ENCODE measurements at regions not wholly inside any gene's neighbourhood (a gene's known extent, or its start where the extent isn't known, plus 50 kb on each side); places are given as distances from the start of the nearest gene placed in this dataset.

- TF ChIP-seq, protein P1, sequence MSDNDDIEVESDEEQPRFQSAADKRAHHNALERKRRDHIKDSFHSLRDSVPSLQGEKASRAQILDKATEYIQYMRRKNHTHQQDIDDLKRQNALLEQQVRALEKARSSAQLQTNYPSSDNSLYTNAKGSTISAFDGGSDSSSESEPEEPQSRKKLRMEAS (IDR thresholded peaks at IDR 0.05), result no peak
- TF ChIP-seq, protein P2, sequence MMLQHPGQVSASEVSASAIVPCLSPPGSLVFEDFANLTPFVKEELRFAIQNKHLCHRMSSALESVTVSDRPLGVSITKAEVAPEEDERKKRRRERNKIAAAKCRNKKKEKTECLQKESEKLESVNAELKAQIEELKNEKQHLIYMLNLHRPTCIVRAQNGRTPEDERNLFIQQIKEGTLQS (IDR thresholded peaks at IDR 0.05), result no peak
- no peak for TF ChIP-seq ZBTB33 (IDR thresholded peaks at IDR 0.05)
Measured at GRCh38 chr6:81331526-81331925, 421.0 kb downstream of the TENT5A start (continued).

DNA sequence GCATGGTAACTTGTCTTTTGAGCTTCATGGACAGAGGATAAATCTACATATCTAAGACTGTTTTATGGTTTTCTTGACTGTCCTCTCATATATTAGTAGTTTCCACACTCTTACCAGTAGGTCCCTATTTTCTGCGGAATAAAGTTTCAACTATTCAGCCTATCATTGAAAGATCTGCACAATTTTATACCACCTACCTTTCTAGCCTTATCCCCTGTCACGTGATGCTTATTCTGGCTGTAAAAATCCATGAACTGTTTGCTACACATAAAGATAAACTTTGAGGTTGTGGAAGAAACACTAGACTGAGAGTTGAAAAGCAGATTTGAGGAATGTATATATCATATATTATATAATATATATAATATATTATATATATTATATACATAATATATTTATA lies 423.8 kb downstream of the TENT5A start:
- Histone ChIP-seq H3K9me3 (ENCODE audit: control insufficient read depth in 4 of 4, low read length in 3 of 4) (no peaks in the 10 kb centered on the region), H3K4me3 (ENCODE audit: low read depth in 1 of 3, low read length in 3 of 3) (no peak overlapping the region), H3K9ac (ENCODE audit: low read depth in 1 of 2, low read length in 2 of 2) (no peak overlapping the region), H3K27ac (ENCODE audit: low read depth in 1 of 2, low read length in 2 of 2) (no peak overlapping the region), H3K36me3 (ENCODE audit: control insufficient read depth in 4 of 4, insufficient read depth in 3 of 4, low read depth in 1 of 4, low read length in 3 of 4) (no peaks in the 10 kb centered on the region), H3K4me1 (ENCODE audit: control insufficient read depth in 4 of 4, insufficient read depth in 4 of 4, low read length in 3 of 4) (no peaks in the 10 kb centered on the region), H3K27me3 (ENCODE audit: control insufficient read depth in 4 of 4, insufficient read depth in 4 of 4, low read length in 3 of 4) (no peaks in the 10 kb centered on the region)
- DNase-seq (ENCODE audit: low spot score), result no peak
- TF ChIP-seq YY1 (IDR thresholded peaks at IDR 0.05) (no peak), SP1 (IDR thresholded peaks at IDR 0.05) (no peak), EGR1 (IDR thresholded peaks at IDR 0.05; ENCODE audit: low read depth in 2 of 2) (no peak), CTCF (IDR thresholded peaks at IDR 0.05; ENCODE audit: low read depth, low read length, missing input control) (no peak), JUND (IDR thresholded peaks at IDR 0.05) (no peak), REST (IDR thresholded peaks at IDR 0.05) (no peak), FOXA1 (IDR thresholded peaks at IDR 0.05) (no peak), RAD21 (IDR thresholded peaks at IDR 0.05) (no peak), HNF4G (IDR thresholded peaks at IDR 0.05) (no peak), NR2F2 (IDR thresholded peaks at IDR 0.05) (no peak)
- TF ChIP-seq, protein P1 (IDR thresholded peaks at IDR 0.05), result no peak
- 92% methylated on average over 2 of the region's 2 CpGs for WGBS
